GM19395 (cell line): ENCODE measurements at regions not wholly inside any gene's neighbourhood (a gene's known extent, or its start where the extent isn't known, plus 50 kb on each side); places are given as distances from the start of the nearest gene placed in this dataset.
"Not testable (repeated sequence)": the region's sequence is repeated elsewhere in the genome, so short reads cannot be mapped to it uniquely, and the experiment has no call there.

ENCODE experiments used
- ATAC-seq: cut with Tn5 transposase; IDR thresholded peaks from one replicate; pipeline ENCODE4 v1.9.1; 2021; ENCODE audit warnings: mild to moderate bottlenecking, moderate library complexity; ENCODE audit not compliant: unreplicated experiment

- no peak for ATAC-seq
Observed at GRCh38 chr9:81371824-81372223, 317.5 kb downstream of the TLE1 start.

DNA sequence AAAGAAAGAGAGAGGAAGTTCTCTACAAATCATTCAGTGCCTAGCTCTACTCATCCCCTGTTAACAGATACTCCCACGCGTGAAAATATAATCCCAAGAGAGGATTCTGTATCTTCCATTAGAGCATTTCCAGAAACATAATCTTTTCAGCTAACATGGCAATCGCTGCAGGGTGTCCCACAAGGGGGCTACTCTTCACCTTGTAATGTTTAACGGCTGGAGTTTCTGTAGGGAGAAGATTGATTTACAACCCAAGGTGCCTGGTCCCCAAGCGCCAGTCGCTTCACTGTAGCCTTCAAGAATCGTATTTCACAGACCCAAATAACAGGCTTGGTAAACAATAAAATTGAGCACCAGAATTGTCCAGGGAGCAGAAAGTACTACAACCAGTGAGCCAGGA, 318.7 kb downstream of the TLE1 start:
- no peak for ATAC-seq

DNA sequence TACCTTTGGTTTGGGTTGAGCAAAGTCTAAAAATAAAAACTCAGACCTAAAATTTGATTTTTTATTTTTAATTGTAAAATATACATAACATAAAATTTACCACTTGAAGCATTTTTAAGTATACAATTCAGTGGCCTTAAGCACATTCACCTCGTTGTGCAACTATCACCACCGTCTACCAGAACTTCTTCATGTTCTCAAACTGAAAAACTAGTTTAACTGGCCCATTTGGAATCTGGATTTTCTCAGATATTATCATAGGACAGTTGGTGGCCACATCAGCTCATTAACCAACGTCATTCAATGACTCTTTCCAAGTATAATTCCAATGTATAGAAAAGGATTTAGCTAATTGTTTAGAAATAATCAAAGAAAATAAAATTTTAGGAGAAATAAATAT, 319.3 kb downstream of the TLE1 start:
- ATAC-seq = no peak

DNA sequence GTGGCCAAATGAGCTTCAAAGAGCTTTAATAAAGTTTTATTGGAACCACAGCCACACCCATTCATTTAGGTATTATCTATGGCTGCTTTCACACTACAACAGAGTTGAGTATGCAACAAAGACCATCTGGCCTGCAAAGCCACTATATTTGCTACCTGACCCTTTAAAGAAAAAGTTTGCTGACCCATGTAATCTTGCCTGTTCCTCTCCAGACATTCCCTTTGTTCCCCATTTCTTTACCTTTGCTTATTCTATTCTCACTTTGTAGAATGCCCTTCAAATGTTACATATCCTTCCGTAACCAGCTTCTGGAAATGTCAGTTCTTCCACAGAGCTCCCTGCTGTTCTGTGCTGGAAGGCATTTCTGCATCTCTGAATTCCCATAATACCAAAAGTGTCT, 320.2 kb downstream of the TLE1 start:
- no peak for ATAC-seq

- ATAC-seq = no peak
Observed at GRCh38 chr9:81363916-81364480, 325.3 kb downstream of the TLE1 start.

DNA sequence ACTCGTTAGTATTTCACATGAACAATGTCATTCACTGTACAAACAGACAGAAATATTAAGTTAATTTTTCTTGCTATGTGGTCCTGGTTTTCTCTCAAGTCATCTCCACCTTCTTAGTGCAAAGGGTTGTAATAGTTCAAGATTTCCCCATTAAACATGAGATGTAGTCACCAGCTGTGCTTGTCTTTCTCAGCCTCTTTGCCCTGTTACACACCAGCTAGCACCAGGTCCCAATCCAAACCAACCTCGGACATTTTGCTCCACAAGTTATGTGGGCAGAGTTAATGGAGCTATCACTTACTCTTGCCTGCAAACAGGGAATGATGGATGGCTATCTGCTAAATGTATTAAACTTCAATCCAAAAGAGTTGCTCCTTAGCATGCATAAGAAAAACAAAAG, 328.1 kb downstream of the TLE1 start:
- no peak for ATAC-seq

DNA sequence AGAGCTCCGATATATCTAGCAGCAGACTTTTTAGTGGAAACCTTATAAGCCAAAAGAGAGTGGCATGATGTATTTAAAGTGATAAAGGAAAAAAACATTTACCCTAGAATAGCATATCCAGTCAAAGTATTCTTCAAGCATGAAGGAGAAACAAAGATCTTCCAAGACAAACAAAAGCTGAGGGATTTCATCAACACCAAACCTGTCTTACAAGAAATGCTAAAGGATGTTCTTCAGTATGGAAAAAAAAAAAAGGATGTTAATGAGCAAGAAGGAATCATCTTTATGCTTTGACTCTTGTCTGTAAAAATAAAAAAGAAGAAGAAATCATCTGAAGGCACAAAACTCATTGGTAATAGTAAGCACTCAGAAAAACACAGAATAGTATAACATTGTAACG, 338.2 kb downstream of the TLE1 start:
- ATAC-seq = no peak

- no peak for ATAC-seq
Observed at GRCh38 chr9:81344366-81344765, 345.0 kb downstream of the TLE1 start.

DNA sequence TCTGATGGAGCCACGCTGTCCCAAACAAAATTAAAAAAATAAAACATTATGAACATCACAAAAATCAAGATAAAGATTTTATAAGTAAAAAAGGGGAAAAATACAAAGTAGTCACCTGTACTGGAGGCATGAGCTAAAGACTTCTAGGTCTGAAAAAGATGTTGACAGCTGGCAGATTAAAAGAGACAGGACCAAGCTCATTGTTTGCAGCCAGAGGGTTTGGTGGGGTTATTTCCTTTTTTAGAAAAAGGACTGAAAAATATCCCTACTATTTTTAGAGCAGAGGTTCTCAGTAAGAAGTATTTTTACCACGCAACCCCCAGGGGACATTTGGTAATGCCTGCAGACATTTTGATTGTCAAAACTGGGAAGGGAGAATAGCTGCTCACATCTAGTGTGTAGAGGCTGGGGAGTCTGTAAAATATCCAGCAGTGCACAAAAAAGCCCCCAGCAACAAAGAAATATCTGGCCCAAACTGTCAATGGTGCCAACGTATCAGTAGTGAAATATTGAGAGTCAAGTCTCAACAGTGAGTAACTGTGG, 353.4 kb downstream of the TLE1 start:
- no peak for ATAC-seq

- no peak for ATAC-seq
Observed at GRCh38 chr9:81321551-81321950, 367.8 kb downstream of the TLE1 start.

GRCh38 chr9:81320909-81321482, 368.4 kb downstream of the TLE1 start:
- ATAC-seq = no peak

- no peak for ATAC-seq
Observed at GRCh38 chr9:81318571-81318970, 370.8 kb downstream of the TLE1 start.

DNA sequence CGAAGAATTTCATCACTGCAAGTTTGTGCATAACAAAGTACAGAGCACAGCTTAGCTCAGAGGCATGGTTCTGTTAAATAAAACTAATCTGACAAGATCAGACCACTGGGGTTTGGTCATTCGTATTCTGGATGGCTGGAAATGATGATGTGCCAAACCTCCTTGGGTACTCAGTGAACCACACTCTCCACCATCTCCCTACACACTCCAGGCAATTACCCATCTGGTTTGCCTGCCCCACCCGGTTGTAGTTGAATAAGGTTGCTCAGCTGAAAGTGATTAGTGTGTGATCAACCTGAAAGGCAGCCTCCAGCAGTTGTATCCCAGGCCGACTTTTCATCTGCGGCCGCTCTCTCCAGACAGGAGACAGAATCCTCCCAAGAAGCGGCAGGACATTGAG, 371.4 kb downstream of the TLE1 start:
- no peak for ATAC-seq

DNA sequence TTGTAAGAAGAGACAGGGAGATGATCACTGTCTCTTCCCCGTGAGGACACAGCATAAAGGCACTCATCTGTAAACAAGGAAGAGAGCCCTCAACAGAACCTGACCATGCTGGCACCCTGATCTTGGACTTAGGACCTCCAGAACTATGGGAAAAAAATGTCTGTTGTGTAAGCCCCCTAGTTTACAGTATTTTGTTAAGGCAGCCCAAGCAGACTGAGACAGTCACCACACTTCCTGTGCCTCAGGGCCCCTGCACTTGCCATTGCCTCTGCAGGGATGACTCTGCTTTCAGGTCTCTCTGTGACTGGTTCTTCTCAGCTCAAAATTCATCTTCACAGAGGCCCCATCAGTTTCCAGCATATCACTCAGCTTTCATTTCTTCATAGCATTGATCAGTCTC, 372.1 kb downstream of the TLE1 start:
- no peak for ATAC-seq

GRCh38 chr9:81314490-81314889, 374.9 kb downstream of the TLE1 start:
- ATAC-seq = no peak

DNA sequence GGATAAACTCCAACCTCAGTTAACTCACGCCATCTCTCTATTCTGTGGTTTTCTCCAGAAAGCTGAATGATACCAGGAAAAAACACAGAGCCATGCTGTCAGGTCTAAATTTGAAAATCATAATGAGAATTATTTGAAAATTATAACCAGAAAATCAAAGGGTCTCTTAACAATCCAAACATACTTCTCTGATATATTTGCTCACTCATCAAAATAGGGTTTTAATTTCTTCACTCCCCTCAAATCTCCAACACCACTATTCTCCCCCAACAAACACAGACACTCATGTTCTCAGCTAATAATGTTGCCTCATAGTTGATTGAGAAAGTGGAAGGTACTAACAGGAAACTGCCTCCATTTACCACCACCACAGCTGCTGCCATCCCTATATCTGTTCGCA, 375.5 kb downstream of the TLE1 start:
- ATAC-seq = no peak

DNA sequence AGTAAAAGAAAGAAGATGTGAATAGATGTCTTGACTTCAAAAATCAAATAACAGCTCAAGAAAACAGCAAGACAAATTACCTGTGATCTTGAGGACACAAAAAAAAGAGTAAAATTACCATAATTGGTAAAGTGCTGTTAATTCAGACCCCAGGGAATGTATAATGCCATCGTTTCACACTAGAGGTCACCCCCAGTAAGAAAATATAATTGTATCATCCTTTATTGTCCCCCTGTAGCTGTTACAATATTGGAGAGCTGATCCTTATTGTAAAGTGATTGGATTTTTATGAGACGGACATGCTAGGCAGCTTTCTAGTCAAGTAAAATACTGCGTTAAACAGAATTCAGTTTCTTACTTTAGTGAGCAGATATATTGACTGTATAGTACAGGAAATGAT, 377.0 kb downstream of the TLE1 start:
- no peak for ATAC-seq

- no peak for ATAC-seq
Observed at GRCh38 chr9:81308404-81308803, 380.9 kb downstream of the TLE1 start.

GRCh38 chr9:81307791-81308190, 381.6 kb downstream of the TLE1 start:
- ATAC-seq = not testable (repeated sequence)

DNA sequence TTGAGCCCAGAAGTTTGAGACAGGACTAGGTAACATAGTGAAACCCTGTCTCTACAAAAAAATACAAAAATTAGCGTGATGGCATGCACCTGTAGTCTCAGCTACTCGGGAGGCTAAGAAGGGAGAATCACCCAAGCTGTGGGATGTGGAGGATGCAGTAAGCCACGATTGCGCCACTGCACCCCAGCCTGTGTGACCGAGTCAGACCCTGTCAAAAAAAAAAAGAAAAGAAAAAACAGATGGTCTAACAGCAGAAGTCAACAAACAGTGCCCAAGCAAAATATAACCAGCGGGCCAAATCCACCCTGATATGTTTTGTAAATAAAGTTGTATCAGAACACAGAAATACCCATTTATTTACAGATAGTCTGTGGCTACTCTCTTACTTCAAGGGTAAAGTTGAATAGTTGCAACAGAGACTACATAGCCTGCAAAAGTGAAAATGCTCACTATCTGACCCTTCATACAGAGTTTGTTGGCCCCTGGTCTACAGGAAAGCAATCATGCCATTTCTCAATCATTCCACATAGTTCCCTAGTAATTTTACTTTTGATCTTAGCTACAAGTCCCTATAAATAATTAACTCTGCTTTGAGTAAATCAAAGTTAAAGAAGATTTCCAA, 383.7 kb downstream of the TLE1 start:
- no peak for ATAC-seq

DNA sequence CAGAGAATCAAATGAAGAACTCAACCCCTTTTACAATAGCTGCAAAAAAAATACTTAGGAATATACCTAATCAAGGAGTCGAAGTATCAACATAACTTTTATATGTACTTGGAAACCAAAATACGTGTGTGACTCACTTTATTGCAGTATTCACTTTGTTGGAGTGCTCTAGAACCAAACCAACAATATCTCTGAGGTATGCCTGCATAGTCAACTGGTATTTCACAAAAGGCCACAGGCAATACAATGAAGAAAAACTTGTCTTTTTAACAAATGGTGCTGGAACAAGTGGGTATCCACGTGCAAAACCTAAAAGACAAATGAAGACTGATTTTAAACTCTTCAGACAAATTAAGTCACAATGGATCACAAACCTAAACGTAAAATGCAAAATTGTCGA, 385.7 kb downstream of the TLE1 start:
- no peak for ATAC-seq

DNA sequence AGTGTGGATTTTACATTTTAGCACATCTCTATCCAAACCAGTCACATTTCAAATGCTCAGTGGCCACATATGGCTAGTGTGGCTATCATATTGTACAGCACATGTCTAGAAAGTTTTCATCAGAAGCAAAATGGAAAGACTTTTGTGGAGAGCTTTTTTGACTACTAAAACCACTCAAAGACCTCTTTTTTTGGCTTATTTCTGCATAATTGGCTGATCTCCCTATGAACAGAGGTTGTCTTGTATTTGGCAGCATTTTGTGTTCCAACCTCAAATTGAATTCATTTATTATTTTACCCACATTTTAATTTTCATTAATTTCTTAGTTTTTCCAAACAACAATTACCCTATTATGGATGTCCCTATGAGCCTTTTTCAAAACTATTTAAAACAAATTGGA, 395.7 kb downstream of the TLE1 start:
- ATAC-seq = no peak
